Bronchial epithelial cell (primary cell): ENCODE measurements at regions not wholly inside any gene's neighbourhood (a gene's known extent, or its start where the extent isn't known, plus 50 kb on each side); places are given as distances from the start of the nearest gene placed in this dataset.
A peak's percentile ranks its signal among the peaks of the same experiment; 100 is the strongest.

ENCODE experiments used
- DNase-seq: peaks from one replicate; pipeline ENCODE4 v3.0.0-alpha.2; 2010; ENCODE audit warnings: low read depth
- FAIRE-seq: peaks from 2 replicates; lab custom pipeline; 2011; peaks lifted over from hg19 to GRCh38; lab: Jason Lieb, UNC
- H3K27me3 ChIP-seq: 2 replicates; pipeline ENCODE4 v1.5.1; 2011; ENCODE audit warnings: low read length; ENCODE audit not compliant: control insufficient read depth, insufficient read depth
- H3K36me3 ChIP-seq: 2 replicates; pipeline ENCODE4 v1.5.1; 2011; ENCODE audit warnings: low read length; ENCODE audit not compliant: control insufficient read depth, insufficient read depth
- H3K4me3 ChIP-seq: 2 replicates; pipeline ENCODE4 v1.5.1; 2011; ENCODE audit warnings: mild to moderate bottlenecking, low read depth, low read length, control low read depth
- TF ChIP-seq, protein P1 (sequence below): IDR thresholded peaks from 2 replicates; pipeline ENCODE4 v1.5.1; 2011; ENCODE audit warnings: mild to moderate bottlenecking, moderate library complexity, low read length, control low read depth, inconsistent platforms; ENCODE audit not compliant: insufficient read depth, severe bottlenecking

DNA sequence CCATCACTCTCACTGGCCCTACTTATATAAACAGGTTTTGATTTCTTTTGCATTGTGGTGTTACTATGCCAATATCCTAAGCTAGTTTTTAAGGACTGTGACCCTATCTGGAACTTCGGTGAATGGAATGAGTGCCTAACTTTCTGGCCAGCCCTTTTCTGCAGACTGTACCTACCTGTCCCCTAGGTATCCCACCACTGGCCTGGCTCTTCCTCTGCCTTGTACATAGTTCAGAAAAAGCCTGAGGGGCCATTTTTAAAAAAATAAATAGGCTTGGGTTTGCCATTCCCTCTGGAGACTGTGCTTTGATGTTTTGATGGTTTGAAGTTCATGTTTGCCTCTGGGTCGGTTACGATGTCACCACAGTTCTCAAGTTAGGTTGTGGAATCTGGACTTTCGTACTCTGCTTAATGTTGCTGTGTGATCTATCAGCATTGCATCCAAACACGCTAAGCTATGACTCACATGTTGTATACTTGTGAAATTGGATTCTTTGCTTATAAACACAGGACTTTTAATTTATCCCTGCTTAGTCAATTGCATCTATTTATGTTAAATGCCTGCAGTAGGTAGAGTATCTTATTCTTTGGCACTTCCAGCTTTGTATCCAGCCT lies 182.0 kb downstream of the ANKRD50 start:
- no peak overlapping the region for H3K4me3 ChIP-seq
- H3K36me3 ChIP-seq: no peaks in the 10 kb centered on the region
- DNase-seq (peak; percentile 12), FAIRE-seq (no peak)
- TF ChIP-seq, protein P1, sequence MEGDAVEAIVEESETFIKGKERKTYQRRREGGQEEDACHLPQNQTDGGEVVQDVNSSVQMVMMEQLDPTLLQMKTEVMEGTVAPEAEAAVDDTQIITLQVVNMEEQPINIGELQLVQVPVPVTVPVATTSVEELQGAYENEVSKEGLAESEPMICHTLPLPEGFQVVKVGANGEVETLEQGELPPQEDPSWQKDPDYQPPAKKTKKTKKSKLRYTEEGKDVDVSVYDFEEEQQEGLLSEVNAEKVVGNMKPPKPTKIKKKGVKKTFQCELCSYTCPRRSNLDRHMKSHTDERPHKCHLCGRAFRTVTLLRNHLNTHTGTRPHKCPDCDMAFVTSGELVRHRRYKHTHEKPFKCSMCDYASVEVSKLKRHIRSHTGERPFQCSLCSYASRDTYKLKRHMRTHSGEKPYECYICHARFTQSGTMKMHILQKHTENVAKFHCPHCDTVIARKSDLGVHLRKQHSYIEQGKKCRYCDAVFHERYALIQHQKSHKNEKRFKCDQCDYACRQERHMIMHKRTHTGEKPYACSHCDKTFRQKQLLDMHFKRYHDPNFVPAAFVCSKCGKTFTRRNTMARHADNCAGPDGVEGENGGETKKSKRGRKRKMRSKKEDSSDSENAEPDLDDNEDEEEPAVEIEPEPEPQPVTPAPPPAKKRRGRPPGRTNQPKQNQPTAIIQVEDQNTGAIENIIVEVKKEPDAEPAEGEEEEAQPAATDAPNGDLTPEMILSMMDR: no peak
- H3K27me3 ChIP-seq: no peaks in the 10 kb centered on the region

DNA sequence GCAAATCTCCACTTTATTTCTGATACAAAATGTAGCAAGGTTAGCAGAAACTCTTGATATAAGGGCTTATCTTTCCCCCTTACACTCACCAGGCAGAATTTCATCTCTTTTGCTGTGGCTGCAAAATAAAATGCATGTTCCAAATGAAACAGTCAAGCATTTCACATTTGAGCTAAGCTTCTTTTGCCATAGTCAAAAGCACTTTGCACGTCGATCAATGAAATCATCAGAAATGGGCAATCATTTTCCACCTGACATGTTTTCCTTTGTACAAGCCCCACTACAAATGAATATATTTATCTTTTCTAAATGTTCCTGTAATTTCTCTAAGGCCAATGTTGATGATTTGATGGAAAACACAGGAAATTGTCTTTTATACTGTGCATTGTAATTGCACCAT lies 178.4 kb downstream of the ANKRD50 start:
- DNase-seq (no peak), FAIRE-seq (no peak)
- no peaks in the 10 kb centered on the region for H3K27me3 ChIP-seq
- no peaks in the 10 kb centered on the region for H3K36me3 ChIP-seq
- no peak overlapping the region for H3K4me3 ChIP-seq
- TF ChIP-seq, protein P1: no peak

DNA sequence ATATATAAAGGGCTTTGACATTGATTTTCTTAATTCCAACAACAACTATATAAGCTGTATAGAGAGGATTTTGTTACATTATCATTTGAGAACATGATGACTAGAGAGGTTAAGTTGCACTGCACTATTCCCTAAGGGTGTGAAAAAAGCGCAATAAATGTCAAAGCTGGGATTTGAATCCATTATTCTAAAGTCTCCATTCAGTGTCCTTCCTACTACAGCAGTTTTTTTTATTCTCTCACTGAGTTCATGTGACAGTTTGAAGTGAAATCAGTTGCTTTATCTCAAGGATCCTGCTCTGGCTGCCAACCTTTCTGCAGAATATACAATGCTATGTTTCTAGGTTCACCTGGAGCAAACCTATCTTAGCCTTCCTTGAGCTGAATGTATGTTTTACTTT lies 177.5 kb downstream of the ANKRD50 start:
- DNase-seq (no peak), FAIRE-seq (no peak)
- TF ChIP-seq, protein P1: no peak
- H3K36me3 ChIP-seq: no peaks in the 10 kb centered on the region
- no peak overlapping the region for H3K4me3 ChIP-seq
- no peaks in the 10 kb centered on the region for H3K27me3 ChIP-seq

DNA sequence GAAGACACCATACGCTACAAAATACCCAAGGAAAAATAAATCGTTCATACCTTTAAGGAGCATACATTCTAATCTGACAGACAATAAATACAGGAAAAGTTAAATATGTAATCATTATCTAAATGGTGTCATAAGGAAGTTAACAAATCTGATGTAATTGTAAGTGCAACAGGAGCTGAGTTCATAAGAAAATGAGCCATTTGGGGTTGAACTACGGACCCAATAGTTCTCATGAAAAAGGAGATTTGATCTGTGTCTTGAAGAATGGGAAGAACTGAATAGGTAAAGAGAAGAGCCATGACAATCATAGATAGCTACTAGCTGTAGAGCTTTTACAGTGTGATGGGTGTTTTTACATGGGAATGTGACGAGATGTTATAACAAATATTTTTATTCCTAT lies 175.6 kb downstream of the ANKRD50 start:
- no peak for FAIRE-seq
- TF ChIP-seq, protein P1: no peak
- DNase-seq: no peak
- Histone ChIP-seq H3K36me3 (no peaks in the 10 kb centered on the region), H3K4me3 (no peak overlapping the region), H3K27me3 (no peaks in the 10 kb centered on the region)

DNA sequence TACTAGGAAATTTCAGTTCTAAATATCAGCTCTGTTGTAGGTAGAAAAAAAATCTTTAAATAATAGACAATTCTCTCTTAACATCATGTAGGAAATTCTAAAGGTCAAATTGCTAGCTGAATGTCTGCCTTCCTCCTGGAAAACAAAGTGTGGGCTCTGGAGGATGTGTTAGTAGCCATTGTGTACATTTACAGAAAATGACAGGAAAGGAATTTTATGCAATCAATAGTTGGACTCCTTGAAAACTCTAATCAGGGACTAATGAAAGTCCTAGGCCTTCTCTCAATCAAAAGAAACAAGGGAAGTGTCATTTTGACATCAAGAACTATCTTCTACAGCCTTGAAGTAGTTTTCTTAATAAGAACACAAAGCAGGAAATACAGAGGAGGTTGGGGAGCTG lies 174.6 kb downstream of the ANKRD50 start:
- no peak overlapping the region for H3K4me3 ChIP-seq
- no peak for FAIRE-seq
- TF ChIP-seq, protein P1: no peak

DNA sequence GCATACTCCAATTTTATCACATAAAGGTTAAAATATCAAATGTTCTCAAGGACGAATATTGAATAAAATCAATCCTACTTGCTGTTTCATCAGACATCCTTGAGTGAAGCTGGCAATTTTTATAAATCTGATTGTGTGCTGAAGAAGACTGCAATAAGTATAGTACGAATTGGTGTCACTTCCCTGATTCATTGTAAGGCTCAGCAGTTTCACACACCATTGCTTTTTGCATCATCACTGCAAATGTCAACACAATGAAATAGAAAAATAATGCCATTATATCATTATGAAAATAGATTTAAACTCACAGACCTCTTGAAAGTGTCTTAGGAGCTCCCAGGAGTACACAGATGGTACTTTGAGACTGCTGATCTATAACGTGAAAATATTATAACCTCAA lies 172.5 kb downstream of the ANKRD50 start:
- TF ChIP-seq, protein P1: no peak
- FAIRE-seq: no peak
- no peaks in the 10 kb centered on the region for H3K36me3 ChIP-seq

More for the DNA sequence above, 174.6 kb downstream of the ANKRD50 start:
- DNase-seq: no peak
- Histone ChIP-seq H3K27me3 (no peaks in the 10 kb centered on the region), H3K36me3 (no peaks in the 10 kb centered on the region)

More for the DNA sequence above, 172.5 kb downstream of the ANKRD50 start:
- Histone ChIP-seq H3K4me3 (no peak overlapping the region), H3K27me3 (no peaks in the 10 kb centered on the region)
- no peak for DNase-seq
